NCI-H2081 treated with DMSO at 0.1 percent for 48 hours (cell line): ENCODE measurements at regions not wholly inside any gene's neighbourhood (a gene's known extent, or its start where the extent isn't known, plus 50 kb on each side); places are given as distances from the start of the nearest gene placed in this dataset.

Experiments used
- DNase-seq: peaks from one replicate; lab custom pipeline; 2025; lab: John Stamatoyannopoulos, UW

- DNase-seq: no peak
Measured at GRCh38 chr12:60872850-60873713, 1277.3 kb downstream of the SLC16A7 start.

GRCh38 chr12:60874091-60874490, 1278.3 kb downstream of the SLC16A7 start:
- DNase-seq: no peak

- DNase-seq: no peak
Measured at GRCh38 chr12:60920841-60921495, 1325.1 kb downstream of the SLC16A7 start.

GRCh38 chr12:60921541-60921940, 1325.7 kb downstream of the SLC16A7 start:
- no peak for DNase-seq

- no peak for DNase-seq
Measured at GRCh38 chr12:60926256-60926655, 1330.4 kb downstream of the SLC16A7 start.

- no peak for DNase-seq
Measured at GRCh38 chr12:60930151-60930550, 1330.1 kb upstream of the USP15 start.

GRCh38 chr12:60935981-60936761, 1324.0 kb upstream of the USP15 start:
- no peak for DNase-seq

- DNase-seq: no peak
Measured at GRCh38 chr12:60947533-60947932, 1312.7 kb upstream of the USP15 start.

GRCh38 chr12:60967128-60967527, 1293.1 kb upstream of the USP15 start:
- DNase-seq: no peak

GRCh38 chr12:60977966-60978365, 1282.2 kb upstream of the USP15 start:
- no peak for DNase-seq

GRCh38 chr12:60980558-60980957, 1279.6 kb upstream of the USP15 start:
- DNase-seq: no peak

- DNase-seq: no peak
Measured at GRCh38 chr12:60981473-60981872, 1278.7 kb upstream of the USP15 start.

GRCh38 chr12:60992087-60992486, 1268.1 kb upstream of the USP15 start:
- no peak for DNase-seq

GRCh38 chr12:60995256-60995825, 1264.9 kb upstream of the USP15 start:
- no peak for DNase-seq

GRCh38 chr12:60997869-60998378, 1262.3 kb upstream of the USP15 start:
- no peak for DNase-seq

GRCh38 chr12:61009192-61009591, 1251.0 kb upstream of the USP15 start:
- DNase-seq: no peak

- no peak for DNase-seq
Measured at GRCh38 chr12:61011767-61012423, 1248.3 kb upstream of the USP15 start.

- no peak for DNase-seq
Measured at GRCh38 chr12:61018571-61018970, 1241.6 kb upstream of the USP15 start.

- DNase-seq: no peak
Measured at GRCh38 chr12:61023231-61023630, 1237.0 kb upstream of the USP15 start.

- no peak for DNase-seq
Measured at GRCh38 chr12:61029516-61029915, 1230.7 kb upstream of the USP15 start.

GRCh38 chr12:61037792-61038191, 1222.4 kb upstream of the USP15 start:
- DNase-seq: no peak

- no peak for DNase-seq
Measured at GRCh38 chr12:61043838-61044237, 1216.4 kb upstream of the USP15 start.
